ENCODE measurements at regions not wholly inside any gene's neighbourhood (a gene's known extent, or its start where the extent isn't known, plus 50 kb on each side); places are given as distances from the start of the nearest gene placed in this dataset.
"Not testable (repeated sequence)": the region's sequence is repeated elsewhere in the genome, so short reads cannot be mapped to it uniquely, and the experiment has no call there.

GRCh38 chr10:7056216-7056615 is 354.6 kb downstream of the SFMBT2 start:
- DNase-seq = no peak

GRCh38 chr10:7054915-7055314 is 355.9 kb downstream of the SFMBT2 start:
- DNase-seq = no peak

- DNase-seq = no peak
Measured at GRCh38 chr10:7053195-7053594, 357.6 kb downstream of the SFMBT2 start.

- DNase-seq = not testable (repeated sequence)
Measured at GRCh38 chr10:7050024-7050423, 360.8 kb downstream of the SFMBT2 start.

- DNase-seq = no peak
Measured at GRCh38 chr10:7048061-7048460, 362.8 kb downstream of the SFMBT2 start.

GRCh38 chr10:7046615-7047014 is 364.2 kb downstream of the SFMBT2 start:
- no peak for DNase-seq

- DNase-seq = no peak
Measured at GRCh38 chr10:7045891-7046599, 364.8 kb downstream of the SFMBT2 start.

- DNase-seq = no peak
Measured at GRCh38 chr10:7043055-7043653, 367.7 kb downstream of the SFMBT2 start.

- no peak for DNase-seq
Measured at GRCh38 chr10:7042419-7043054, 368.3 kb downstream of the SFMBT2 start.

GRCh38 chr10:7042000-7042399 is 368.8 kb downstream of the SFMBT2 start:
- no peak for DNase-seq

- DNase-seq = no peak
Measured at GRCh38 chr10:7040681-7041080, 370.2 kb downstream of the SFMBT2 start.

- DNase-seq = no peak
Measured at GRCh38 chr10:7039859-7040258, 371.0 kb downstream of the SFMBT2 start.

GRCh38 chr10:7038416-7038815 is 372.4 kb downstream of the SFMBT2 start:
- no peak for DNase-seq

- not testable (repeated sequence) for DNase-seq
Measured at GRCh38 chr10:7037434-7037833, 373.4 kb downstream of the SFMBT2 start.

GRCh38 chr10:7036951-7037350 is 373.9 kb downstream of the SFMBT2 start:
- DNase-seq = no peak

- no peak for DNase-seq
Measured at GRCh38 chr10:7035126-7035761, 375.6 kb downstream of the SFMBT2 start.

GRCh38 chr10:7033031-7033430 is 377.8 kb downstream of the SFMBT2 start:
- DNase-seq = no peak

GRCh38 chr10:7030134-7030855 is 380.5 kb downstream of the SFMBT2 start:
- DNase-seq = no peak

GRCh38 chr10:7029672-7030071 is 381.2 kb downstream of the SFMBT2 start:
- DNase-seq = no peak

- DNase-seq = no peak
Measured at GRCh38 chr10:7028809-7029166, 382.0 kb downstream of the SFMBT2 start.

GRCh38 chr10:7027913-7028808 is 382.7 kb downstream of the SFMBT2 start:
- DNase-seq = no peak

Measured in T-helper 9 cell (primary cell).